ENCODE measurements at regions not wholly inside any gene's neighbourhood (a gene's known extent, or its start where the extent isn't known, plus 50 kb on each side); places are given as distances from the start of the nearest gene placed in this dataset.

DNA sequence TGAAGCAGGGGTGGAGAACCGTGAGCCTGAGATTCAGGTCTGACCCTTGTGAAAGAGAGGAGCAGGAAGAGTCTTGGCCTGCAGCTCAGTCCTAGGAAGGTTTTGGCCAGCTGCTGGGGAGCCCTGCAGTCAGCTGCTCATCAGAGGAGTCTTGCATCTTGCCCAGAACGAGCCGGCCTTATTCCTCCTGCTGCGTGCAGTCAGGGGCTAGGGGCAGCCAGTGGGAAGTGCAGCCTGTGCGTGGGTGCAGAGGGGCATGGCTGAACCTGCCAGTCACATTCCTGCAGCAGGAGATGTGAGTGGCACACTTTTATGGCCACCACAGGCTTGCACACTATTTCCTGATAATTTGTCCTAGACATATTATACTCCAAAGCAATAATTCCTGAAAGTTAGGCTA is 278.7 kb downstream of the NPR3 start:
- no peak overlapping the region for H3K4me3 ChIP-seq (ENCODE audit: low read depth, low read length)
- no peak for TF ChIP-seq CTCF (IDR thresholded peaks at IDR 0.05; ENCODE audit: low read depth, low read length)

- H3K4me3 ChIP-seq (ENCODE audit: low read depth, low read length) = no peak overlapping the region
- no peak for TF ChIP-seq CTCF (IDR thresholded peaks at IDR 0.05; ENCODE audit: low read depth, low read length)
Observed at GRCh38 chr5:32990593-32991420, 279.7 kb downstream of the NPR3 start.

- H3K4me3 ChIP-seq (ENCODE audit: low read depth, low read length) = no peak overlapping the region
- TF ChIP-seq CTCF (IDR thresholded peaks at IDR 0.05; ENCODE audit: low read depth, low read length) = no peak
Observed at GRCh38 chr5:32991421-32991815, 280.3 kb downstream of the NPR3 start.

DNA sequence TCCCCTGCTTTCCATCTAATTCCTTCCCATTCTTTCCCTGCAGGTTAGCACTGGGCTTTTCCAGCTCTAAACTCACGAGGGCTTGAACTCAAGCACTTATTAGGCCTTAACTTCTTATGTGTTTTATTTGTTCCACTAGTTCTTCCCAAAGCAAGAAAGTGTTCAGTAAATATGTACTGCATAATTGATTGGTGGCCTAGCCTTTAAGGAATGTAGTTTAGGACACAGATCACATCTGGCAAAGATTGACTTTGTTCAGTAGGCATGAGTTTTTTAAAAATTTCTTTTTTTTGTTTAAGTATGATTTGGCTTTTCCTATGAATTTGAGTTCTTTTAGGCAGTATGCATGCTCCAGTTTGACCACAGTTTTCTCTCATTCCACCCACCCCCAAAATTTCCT is 285.2 kb downstream of the NPR3 start:
- H3K4me3 ChIP-seq (ENCODE audit: low read depth, low read length) = no peak overlapping the region
- TF ChIP-seq CTCF (IDR thresholded peaks at IDR 0.05; ENCODE audit: low read depth, low read length) = no peak

DNA sequence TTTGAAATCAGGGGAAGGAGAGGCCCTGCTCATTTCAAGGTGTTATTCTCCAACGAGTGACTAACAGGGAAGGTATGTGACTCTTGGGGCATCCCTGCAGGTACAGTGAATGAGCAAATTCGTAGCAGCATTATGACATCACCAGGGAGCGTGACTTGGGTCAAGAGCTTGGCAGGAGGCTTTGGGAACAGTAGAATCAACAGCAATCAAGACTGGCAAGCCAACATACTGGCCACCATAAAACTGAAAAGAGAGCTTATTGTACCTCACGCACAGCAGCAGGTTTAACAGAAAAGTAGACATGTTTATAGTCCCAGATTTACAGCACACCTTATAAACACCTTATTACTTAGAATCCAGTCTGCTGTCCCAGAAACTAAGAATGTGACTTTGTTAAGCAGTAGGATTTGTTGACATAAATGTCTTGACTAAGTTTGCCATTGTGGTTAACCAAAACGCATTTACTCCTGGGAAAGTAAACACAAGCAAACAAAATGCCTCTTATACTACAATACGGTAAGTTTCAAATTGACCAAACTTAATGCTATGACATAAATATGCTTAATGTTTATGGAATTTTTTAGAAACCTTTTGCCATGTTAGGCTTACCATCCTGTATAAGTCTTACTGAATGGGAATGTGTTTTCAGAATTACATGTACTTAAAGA is 297.8 kb downstream of the NPR3 start:
- H3K4me3 ChIP-seq (ENCODE audit: low read depth, low read length) = no peak overlapping the region
- no peak for TF ChIP-seq CTCF (IDR thresholded peaks at IDR 0.05; ENCODE audit: low read depth, low read length)

DNA sequence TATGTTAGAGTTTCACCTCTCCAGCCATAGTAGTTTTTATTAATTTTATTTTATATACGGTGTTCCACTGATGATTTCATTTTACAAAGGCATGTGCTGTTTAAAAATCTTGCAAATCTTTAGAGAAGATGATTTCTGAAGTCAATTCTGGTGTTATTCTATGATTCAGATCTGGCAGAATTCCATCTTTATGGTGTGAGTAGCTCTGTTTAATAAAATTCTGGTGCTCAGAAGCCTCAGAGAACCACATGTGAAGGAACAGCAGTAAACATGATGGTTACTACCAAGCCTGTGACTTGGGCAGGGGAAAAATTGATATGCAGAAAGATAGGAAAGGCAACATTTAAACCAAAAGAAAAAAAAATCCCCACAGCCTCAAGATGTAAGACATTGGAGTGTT is 299.7 kb downstream of the NPR3 start:
- H3K4me3 ChIP-seq (ENCODE audit: low read depth, low read length) = no peak overlapping the region
- TF ChIP-seq CTCF (IDR thresholded peaks at IDR 0.05; ENCODE audit: low read depth, low read length) = no peak

- no peak for TF ChIP-seq CTCF (IDR thresholded peaks at IDR 0.05; ENCODE audit: low read depth, low read length)
- no peak overlapping the region for H3K4me3 ChIP-seq (ENCODE audit: low read depth, low read length)
Observed at GRCh38 chr5:33011801-33012200, 300.7 kb downstream of the NPR3 start.
